Ectodermal cell (in vitro differentiated cells): ENCODE measurements at regions not wholly inside any gene's neighbourhood (a gene's known extent, or its start where the extent isn't known, plus 50 kb on each side); places are given as distances from the start of the nearest gene placed in this dataset.

ENCODE experiments used
- H3K27ac ChIP-seq: 2 replicates; pipeline ENCODE4 v1.7.0; 2013; ENCODE audit warnings: mild to moderate bottlenecking, low read depth, low read length; ENCODE audit not compliant: insufficient read depth, poor library complexity, severe bottlenecking
- H3K27me3 ChIP-seq: 2 replicates; pipeline ENCODE4 v1.7.0; 2013; ENCODE audit warnings: mild to moderate bottlenecking, low read length; ENCODE audit not compliant: insufficient read depth, control insufficient read depth, poor library complexity, severe bottlenecking
- H3K36me3 ChIP-seq: one replicate; pipeline ENCODE4 v1.7.0; 2013; ENCODE audit warnings: low read length; ENCODE audit not compliant: control insufficient read depth, insufficient read depth
- H3K4me1 ChIP-seq: one replicate; pipeline ENCODE4 v1.7.0; 2013; ENCODE audit warnings: low read length; ENCODE audit not compliant: control insufficient read depth, insufficient read depth
- H3K4me3 ChIP-seq: 2 replicates; pipeline ENCODE4 v1.7.0; 2013; ENCODE audit warnings: low read depth, low read length, control low read depth; ENCODE audit not compliant: insufficient read depth
- H3K9me3 ChIP-seq: 2 replicates; pipeline ENCODE4 v1.7.0; 2013; ENCODE audit warnings: mild to moderate bottlenecking, low read length, moderate library complexity; ENCODE audit not compliant: control insufficient read depth
- WGBS, 2 experiments: methylation state at CpG; one replicate each; pipeline ENCODE4 v1.1.7; 2013; ENCODE audit warnings: missing lambda C conversion rate in 2 of 2; 5-methylcytosine and 5-hydroxymethylcytosine counted together

DNA sequence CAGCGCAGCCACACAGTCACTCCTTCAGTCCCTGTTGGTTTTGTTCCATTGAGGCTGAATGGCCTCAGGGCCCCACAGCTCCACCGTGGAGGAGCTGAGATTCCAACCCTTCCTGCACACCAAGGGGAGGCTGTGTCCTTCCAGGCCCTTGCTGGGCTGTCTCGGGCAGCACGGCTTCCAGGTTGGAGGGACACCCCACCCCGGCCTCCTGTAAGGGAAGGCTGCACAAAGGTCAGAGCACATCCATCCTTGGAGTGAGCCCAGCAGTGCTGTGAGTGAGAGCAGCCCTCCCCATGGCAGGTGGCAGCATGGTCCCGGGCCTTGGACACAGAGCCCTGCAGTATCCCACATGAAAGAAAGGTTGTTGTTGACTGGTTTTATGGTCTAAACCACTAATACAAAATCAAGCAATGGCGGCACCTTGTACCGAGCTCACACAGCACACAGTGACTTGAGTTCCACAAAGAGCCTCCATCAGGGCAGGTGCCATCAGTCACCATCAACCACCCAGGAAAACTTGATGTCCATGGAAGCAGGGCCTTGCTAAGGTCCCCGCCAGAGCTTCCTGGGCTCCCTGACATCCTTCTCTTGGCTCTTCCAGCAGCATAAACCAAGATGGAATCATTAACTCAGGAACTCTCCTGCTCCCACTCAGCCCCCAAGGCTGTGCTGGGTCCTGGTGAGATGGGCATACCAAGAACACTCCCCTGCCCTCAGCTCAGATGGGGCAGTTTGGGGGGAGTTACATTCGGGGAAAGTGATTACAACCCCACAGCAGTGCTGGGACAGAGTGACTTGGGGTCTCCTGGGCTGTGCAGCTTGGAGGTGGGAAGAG lies 1500.4 kb downstream of the TBC1D22A start:
- 87 to 89% methylated on average over 10 of the region's 10 CpGs for WGBS, 2 experiments
- peaks cover 4% of the 10 kb centered on the region for H3K4me1 ChIP-seq
- no peaks in the 10 kb centered on the region for H3K27me3 ChIP-seq
- H3K9me3 ChIP-seq, result no peaks in the 10 kb centered on the region
- H3K4me3 ChIP-seq, result no peak overlapping the region
- H3K36me3 ChIP-seq, result no peaks in the 10 kb centered on the region
- H3K27ac ChIP-seq, result no peak overlapping the region

DNA sequence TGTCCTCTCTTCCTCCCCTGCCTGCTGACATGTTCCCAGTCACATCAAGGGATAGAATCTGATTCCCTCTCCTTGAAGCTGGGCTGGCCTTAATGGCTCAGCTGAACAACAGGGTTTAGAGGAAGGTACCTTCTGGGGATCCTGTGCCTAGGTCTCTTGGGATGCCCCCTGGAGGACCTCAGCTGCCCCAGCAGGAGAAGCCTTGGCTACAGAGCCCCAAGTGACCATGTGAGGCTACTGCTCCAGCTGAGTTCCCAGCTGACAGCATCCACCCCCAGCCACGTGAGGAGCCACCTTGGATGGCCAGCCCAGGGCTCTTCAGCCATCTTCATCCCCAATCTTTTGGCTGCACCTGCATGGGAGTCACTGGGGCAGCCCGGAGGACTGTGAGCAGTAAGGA lies 1499.3 kb downstream of the TBC1D22A start:
- Histone ChIP-seq H3K4me1 (peaks cover 15% of the 10 kb centered on the region), H3K9me3 (no peaks in the 10 kb centered on the region), H3K27me3 (no peaks in the 10 kb centered on the region), H3K4me3 (no peak overlapping the region), H3K27ac (no peak overlapping the region), H3K36me3 (no peaks in the 10 kb centered on the region)
- WGBS, 2 experiments, result 92 to 95% methylated on average over 2 of the region's 2 CpGs

DNA sequence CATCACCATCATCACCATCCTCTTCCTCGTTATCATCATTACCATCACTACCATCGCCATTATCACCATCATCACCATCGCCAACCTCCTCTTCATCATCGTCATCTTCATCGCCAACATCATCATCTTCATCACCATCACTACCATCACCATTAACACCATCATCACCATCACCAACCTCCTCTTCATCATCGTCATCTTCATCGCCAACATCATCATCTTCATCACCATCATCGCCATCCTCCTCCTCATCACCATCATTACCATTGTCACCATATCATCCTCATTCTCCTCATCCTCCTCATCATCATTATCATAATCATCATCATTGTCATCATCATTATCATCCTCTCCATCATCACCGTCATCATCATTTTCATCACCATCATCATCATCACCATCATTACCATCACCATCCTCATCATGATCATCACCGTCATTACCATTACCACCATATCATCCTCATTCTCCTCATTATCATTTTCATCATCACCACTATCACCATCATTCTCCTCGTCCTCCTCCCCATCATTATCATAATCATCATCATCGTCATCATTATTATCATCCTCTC lies 1498.7 kb downstream of the TBC1D22A start:
- Histone ChIP-seq H3K27ac (no peak overlapping the region), H3K9me3 (no peaks in the 10 kb centered on the region), H3K4me3 (no peak overlapping the region), H3K36me3 (no peaks in the 10 kb centered on the region), H3K27me3 (no peaks in the 10 kb centered on the region), H3K4me1 (peaks cover 15% of the 10 kb centered on the region)
- WGBS, 2 experiments, result 90 to 91% methylated on average over 12 of the region's 12 CpGs

DNA sequence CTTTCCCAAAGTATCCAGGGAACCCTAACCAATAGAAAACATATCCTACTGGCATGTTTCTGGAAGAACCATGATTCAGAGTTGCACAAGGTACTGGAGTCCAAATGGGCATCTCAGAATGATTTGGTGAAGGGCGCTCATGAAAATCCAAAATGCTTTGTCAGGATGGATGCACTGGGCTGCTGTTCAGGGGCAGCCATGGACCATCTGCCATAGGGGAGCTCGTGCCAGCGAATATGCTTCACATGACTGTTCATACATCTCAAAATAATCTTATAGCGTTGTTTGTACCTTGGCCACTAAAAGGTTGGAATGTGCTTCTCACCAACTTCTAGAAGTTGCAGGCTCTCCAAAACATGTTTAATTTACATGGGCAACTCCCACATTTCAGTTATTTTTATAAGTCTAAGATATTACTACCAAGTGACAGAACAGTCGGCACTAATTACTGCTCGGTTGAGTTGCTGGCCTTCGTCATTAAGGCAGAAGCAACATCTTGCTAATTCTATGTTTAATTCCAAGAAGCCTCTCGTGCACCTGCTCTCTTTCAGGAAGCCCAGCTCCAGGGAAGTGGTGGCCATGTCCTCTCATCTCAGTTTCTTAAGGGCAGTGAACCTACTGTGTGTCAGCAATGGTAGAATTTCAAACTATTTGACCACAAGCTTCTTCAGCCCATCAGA lies 1497.7 kb downstream of the TBC1D22A start:
- no peak overlapping the region for H3K27ac ChIP-seq
- no peaks in the 10 kb centered on the region for H3K36me3 ChIP-seq
- no peaks in the 10 kb centered on the region for H3K27me3 ChIP-seq
- H3K4me3 ChIP-seq, result no peak overlapping the region
- no peaks in the 10 kb centered on the region for H3K9me3 ChIP-seq
- WGBS, 2 experiments, result 95 to 97% methylated on average over 8 of the region's 8 CpGs
- H3K4me1 ChIP-seq, result peaks cover 15% of the 10 kb centered on the region

DNA sequence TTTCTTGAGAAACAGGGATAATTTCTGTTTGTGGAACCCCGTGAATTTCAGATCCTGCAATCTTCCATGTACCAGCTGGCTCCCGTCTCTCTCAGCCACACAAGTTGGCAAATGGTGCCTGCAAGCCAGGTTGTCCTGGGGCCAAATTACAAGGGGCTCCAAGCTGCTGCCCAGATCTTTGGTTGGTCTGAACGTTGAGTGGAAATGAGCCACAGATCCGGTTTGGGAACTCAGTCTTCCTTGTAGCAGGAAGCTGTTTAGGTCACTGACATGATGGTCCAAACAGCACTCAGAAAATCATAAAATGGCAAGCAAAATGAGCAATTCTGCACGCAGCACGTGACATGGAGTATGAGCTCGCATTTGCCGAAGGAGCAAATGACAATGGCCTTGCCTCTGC lies 1496.4 kb downstream of the TBC1D22A start:
- Histone ChIP-seq H3K27ac (no peak overlapping the region), H3K9me3 (no peaks in the 10 kb centered on the region), H3K27me3 (no peaks in the 10 kb centered on the region), H3K4me3 (no peak overlapping the region), H3K4me1 (peaks cover 26% of the 10 kb centered on the region), H3K36me3 (no peaks in the 10 kb centered on the region)
- WGBS, 2 experiments, result 94 to 97% methylated on average over 8 of the region's 8 CpGs

DNA sequence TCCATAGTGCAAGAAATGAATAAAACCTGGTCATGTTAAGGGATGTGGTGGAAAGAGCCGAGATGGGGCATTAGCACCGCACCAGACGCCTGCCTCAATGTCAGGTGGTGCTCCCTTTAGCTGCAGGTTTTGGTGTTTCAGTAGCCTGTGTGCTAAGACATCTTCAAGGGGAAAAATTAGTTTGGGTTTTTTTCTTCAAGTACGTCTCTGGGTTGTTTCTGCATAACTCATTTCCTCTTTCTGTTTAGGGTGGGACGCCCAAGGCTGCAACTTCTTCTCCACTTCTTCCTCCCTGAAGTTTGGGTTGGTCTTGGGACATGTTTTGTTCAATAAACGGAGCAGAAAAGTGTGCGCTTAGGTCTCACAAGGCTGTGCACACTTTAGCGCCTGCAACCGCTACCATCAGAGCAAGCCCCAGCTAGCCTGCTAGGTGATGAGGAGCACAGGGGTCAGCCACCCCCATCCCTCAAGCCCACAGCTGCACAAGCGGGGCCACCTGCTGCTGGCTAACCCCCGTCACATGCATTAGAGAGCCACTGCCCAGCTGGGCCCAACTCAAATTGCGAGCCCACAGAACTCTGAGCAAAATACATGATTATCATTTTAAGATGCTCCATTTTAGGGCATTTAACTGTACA lies 1495.7 kb downstream of the TBC1D22A start:
- no peaks in the 10 kb centered on the region for H3K9me3 ChIP-seq
- WGBS, 2 experiments, result 91 to 92% methylated on average over 12 of the region's 12 CpGs
- H3K4me3 ChIP-seq, result no peak overlapping the region

DNA sequence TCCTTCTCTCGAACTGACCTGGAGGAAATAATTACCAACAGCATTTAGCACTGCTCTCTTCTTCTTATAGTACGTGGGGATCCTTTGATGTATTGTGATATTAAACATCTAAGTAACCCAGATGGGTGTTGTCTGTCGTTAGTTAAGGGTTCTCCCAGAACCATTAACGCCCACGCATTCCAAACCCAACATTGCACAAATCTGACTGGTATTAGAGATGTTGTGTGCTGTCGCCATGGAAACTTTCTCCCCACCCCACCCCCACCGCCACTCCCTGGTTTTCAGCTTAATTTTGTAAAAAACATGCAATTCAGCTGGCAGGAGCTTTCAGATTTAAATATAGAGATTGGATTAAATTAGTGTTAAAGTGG lies 1495.2 kb downstream of the TBC1D22A start:
- H3K4me1 ChIP-seq, result peaks cover 26% of the 10 kb centered on the region
- no peaks in the 10 kb centered on the region for H3K27me3 ChIP-seq
- H3K4me3 ChIP-seq, result no peak overlapping the region
- 81 to 98% methylated on average over 1 to 7 of the region's 7 CpGs for WGBS, 2 experiments
- no peaks in the 10 kb centered on the region for H3K36me3 ChIP-seq
- peak overlapping the region; percentile 36 for H3K27ac ChIP-seq
- no peaks in the 10 kb centered on the region for H3K9me3 ChIP-seq

More for the DNA sequence above, 1495.7 kb downstream of the TBC1D22A start:
- H3K4me1 ChIP-seq, result peaks cover 26% of the 10 kb centered on the region
- H3K27me3 ChIP-seq, result no peaks in the 10 kb centered on the region
- H3K27ac ChIP-seq, result no peak overlapping the region
- H3K36me3 ChIP-seq, result no peaks in the 10 kb centered on the region

DNA sequence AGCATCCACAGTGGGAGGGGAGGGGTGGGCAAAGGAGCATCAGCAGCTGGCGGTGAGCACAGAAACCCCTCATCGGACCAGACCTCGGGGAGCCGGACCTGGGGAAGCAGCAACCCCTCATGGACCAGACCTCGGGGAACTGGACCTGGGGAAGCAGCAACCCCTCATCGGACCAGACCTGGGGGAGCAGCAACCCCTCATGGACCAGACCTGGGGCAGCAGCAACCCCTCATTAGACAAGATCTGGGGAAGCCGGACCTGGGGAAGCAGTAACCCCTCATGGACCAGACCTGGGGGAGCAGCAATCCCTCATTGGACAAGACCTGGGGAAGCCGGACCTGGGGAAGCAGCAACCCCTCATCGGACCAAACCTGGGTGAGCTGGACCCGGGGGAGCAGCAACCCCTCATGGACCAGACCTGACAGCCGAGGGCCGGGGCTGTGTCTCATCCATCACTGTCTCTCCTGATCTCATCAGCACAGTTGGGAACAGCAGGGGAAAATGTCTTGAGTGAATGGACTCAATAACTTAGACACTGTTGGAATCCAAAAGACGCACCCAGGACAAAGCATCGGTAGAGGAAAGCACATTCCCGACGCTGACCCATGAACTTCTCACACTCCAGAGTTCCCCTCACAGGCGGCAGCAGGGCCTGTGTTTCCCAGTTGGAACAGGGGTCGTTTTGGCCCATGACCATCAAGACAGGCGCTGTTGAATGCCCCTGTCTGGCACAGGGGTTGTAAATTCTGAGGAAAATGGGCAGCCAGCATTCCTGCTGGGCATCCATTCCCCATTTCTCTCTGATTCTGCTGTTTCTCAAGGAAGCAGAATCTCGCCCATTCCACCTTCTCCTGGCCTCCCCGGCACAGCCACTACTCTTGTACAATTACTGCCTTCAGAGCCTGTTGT lies 1494.6 kb downstream of the TBC1D22A start:
- Histone ChIP-seq H3K27ac (peak overlapping the region; percentile 36), H3K9me3 (no peaks in the 10 kb centered on the region), H3K4me1 (peaks cover 26% of the 10 kb centered on the region), H3K36me3 (no peaks in the 10 kb centered on the region), H3K4me3 (no peak overlapping the region), H3K27me3 (no peaks in the 10 kb centered on the region)
- WGBS, 2 experiments, result 87 to 88% methylated on average over 21 of the region's 21 CpGs

DNA sequence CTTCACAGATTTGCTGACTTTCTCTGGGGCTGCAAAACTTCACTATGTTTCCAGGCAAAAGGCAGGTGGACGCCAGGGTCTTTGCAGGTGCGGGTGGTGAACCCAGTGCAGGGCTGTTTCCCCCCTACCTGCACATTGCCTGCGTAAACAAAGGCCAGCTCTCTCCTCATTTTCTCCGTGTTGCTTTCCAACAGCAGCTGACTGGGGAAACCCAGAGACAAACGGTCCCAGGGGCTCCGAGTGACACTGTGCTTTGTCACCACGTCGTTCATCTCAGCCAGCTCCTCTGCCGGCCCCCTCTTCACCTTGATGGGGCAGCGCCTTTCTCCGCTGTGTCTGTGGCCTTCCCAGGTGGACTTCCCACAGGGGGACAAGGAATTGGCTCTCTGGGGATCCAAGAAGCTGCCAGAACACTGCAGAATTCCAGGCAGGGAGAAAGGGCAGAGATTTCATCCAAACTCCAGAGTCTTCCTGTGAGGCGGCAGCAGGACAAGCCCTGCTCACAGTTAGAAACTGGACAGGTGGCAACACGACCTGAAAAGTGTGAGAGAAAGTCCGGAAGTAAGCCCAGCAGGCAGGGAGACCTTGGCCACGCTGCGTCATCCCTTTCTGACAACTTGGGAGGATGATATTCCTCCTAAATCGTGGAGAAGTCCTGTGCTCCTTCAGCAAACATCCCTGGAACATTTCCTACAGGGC lies 1493.7 kb downstream of the TBC1D22A start:
- Histone ChIP-seq H3K4me3 (no peak overlapping the region), H3K4me1 (peaks cover 26% of the 10 kb centered on the region), H3K27me3 (peaks cover 3% of the 10 kb centered on the region), H3K27ac (no peak overlapping the region), H3K9me3 (no peaks in the 10 kb centered on the region), H3K36me3 (no peaks in the 10 kb centered on the region)
- 80% methylated on average over 17 of the region's 17 CpGs for WGBS, 2 experiments
